GM23338 (cell line): ENCODE measurements at regions not wholly inside any gene's neighbourhood (a gene's known extent, or its start where the extent isn't known, plus 50 kb on each side); places are given as distances from the start of the nearest gene placed in this dataset.

Source experiments
- JUNB ChIP-seq: IDR thresholded peaks from one replicate; pipeline ENCODE4 v1.6.1; 2016; ENCODE audit warnings: antibody characterized with exemption; ENCODE audit not compliant: unreplicated experiment
- REST ChIP-seq: IDR thresholded peaks from one replicate; pipeline ENCODE4 v1.6.1; 2018; ENCODE audit warnings: antibody characterized with exemption; ENCODE audit not compliant: unreplicated experiment
- ZNF114 ChIP-seq: fragments of 250-450 bp; sonication (Bioruptor Pico); IDR thresholded peaks from 2 replicates; pipeline ENCODE4 v1.5.0; 2020; ENCODE audit warnings: mild to moderate bottlenecking, moderate library complexity
- ZNF331 ChIP-seq: fragments of 250-450 bp; sonication (Bioruptor Pico); IDR thresholded peaks from 2 replicates; pipeline ENCODE4 v1.5.0; 2020; ENCODE audit warnings: low read depth, mild to moderate bottlenecking, moderate library complexity
- TF ChIP-seq, protein P1 (sequence below): fragments of 250-450 bp; sonication (Bioruptor Pico); IDR thresholded peaks from 2 replicates; pipeline ENCODE4 v1.5.0; 2020; ENCODE audit warnings: mild to moderate bottlenecking, moderate library complexity
- TF ChIP-seq, protein P2 (sequence below): IDR thresholded peaks from 2 replicates; pipeline ENCODE4 v1.6.1; 2016; ENCODE audit warnings: antibody characterized with exemption

DNA sequence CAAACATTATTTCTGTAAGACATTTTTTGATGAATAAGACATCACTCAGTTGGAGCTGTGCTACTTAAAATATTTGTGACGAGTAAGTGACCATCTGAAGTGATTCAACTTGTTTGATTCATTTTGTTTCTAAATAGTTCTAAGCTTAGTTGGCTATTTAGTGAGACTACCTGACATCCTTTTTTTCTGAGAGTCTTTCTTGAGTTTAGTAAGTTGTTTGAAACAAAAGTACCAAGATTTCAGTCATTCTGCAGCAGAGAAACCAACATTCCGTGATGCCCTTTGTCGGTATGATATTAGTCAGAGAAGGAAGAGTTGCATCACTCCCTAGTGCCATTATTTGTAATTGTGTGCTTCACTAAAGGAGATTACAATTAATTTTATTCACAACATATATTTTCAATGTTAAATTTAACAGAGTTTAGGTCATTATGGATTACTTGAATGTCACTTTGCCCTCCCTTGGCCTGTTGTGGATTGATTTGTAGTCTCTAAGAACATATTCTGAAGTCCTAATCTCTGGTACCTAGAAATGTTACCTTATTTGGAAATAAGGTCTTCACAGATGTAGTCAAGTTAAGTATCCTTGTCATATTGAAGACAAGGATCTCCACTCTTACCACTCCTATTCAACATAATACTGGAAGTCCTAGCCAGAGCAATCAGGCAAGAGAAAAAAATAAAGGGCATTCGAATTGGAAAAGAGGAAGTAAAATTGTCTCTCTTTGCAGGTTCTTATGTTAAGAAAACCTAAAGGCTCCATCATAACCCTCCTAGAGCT, 212.2 kb downstream of the PCSK1 start (continued):
- TF ChIP-seq, protein P1, sequence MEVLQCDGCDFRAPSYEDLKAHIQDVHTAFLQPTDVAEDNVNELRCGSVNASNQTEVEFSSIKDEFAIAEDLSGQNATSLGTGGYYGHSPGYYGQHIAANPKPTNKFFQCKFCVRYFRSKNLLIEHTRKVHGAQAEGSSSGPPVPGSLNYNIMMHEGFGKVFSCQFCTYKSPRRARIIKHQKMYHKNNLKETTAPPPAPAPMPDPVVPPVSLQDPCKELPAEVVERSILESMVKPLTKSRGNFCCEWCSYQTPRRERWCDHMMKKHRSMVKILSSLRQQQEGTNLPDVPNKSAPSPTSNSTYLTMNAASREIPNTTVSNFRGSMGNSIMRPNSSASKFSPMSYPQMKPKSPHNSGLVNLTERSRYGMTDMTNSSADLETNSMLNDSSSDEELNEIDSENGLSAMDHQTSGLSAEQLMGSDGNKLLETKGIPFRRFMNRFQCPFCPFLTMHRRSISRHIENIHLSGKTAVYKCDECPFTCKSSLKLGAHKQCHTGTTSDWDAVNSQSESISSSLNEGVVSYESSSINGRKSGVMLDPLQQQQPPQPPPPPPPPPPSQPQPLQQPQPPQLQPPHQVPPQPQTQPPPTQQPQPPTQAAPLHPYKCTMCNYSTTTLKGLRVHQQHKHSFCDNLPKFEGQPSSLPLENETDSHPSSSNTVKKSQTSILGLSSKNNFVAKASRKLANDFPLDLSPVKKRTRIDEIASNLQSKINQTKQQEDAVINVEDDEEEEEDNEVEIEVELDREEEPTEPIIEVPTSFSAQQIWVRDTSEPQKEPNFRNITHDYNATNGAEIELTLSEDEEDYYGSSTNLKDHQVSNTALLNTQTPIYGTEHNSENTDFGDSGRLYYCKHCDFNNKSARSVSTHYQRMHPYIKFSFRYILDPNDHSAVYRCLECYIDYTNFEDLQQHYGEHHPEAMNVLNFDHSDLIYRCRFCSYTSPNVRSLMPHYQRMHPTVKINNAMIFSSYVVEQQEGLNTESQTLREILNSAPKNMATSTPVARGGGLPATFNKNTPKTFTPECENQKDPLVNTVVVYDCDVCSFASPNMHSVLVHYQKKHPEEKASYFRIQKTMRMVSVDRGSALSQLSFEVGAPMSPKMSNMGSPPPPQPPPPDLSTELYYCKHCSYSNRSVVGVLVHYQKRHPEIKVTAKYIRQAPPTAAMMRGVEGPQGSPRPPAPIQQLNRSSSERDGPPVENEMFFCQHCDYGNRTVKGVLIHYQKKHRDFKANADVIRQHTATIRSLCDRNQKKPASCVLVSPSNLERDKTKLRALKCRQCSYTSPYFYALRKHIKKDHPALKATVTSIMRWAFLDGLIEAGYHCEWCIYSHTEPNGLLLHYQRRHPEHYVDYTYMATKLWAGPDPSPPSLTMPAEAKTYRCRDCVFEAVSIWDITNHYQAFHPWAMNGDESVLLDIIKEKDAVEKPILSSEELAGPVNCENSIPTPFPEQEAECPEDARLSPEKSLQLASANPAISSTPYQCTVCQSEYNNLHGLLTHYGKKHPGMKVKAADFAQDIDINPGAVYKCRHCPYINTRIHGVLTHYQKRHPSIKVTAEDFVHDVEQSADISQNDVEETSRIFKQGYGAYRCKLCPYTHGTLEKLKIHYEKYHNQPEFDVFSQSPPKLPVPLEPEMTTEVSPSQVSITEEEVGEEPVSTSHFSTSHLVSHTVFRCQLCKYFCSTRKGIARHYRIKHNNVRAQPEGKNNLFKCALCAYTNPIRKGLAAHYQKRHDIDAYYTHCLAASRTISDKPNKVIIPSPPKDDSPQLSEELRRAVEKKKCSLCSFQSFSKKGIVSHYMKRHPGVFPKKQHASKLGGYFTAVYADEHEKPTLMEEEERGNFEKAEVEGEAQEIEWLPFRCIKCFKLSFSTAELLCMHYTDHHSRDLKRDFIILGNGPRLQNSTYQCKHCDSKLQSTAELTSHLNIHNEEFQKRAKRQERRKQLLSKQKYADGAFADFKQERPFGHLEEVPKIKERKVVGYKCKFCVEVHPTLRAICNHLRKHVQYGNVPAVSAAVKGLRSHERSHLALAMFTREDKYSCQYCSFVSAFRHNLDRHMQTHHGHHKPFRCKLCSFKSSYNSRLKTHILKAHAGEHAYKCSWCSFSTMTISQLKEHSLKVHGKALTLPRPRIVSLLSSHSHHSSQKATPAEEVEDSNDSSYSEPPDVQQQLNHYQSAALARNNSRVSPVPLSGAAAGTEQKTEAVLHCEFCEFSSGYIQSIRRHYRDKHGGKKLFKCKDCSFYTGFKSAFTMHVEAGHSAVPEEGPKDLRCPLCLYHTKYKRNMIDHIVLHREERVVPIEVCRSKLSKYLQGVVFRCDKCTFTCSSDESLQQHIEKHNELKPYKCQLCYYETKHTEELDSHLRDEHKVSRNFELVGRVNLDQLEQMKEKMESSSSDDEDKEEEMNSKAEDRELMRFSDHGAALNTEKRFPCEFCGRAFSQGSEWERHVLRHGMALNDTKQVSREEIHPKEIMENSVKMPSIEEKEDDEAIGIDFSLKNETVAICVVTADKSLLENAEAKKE (CRISPR knock-in tag), result no peak
- TF ChIP-seq, protein P2, sequence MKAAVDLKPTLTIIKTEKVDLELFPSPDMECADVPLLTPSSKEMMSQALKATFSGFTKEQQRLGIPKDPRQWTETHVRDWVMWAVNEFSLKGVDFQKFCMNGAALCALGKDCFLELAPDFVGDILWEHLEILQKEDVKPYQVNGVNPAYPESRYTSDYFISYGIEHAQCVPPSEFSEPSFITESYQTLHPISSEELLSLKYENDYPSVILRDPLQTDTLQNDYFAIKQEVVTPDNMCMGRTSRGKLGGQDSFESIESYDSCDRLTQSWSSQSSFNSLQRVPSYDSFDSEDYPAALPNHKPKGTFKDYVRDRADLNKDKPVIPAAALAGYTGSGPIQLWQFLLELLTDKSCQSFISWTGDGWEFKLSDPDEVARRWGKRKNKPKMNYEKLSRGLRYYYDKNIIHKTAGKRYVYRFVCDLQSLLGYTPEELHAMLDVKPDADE, result no peak
- TF ChIP-seq ZNF331 (CRISPR knock-in tag) (no peak), ZNF114 (CRISPR knock-in tag) (no peak), JUNB (no peak), REST (no peak)
